Left ventricle myocardium inferior (tissue), 1 donor: ENCODE measurements at regions not wholly inside any gene's neighbourhood (a gene's known extent, or its start where the extent isn't known, plus 50 kb on each side); places are given as distances from the start of the nearest gene placed in this dataset.

Experiments
- DNase-seq: peaks from one replicate; pipeline ENCODE4 v3.0.0-alpha.2; 2020
- H3K27ac ChIP-seq: fragments of 200-600 bp; replicated peaks from 2 replicates; pipeline ENCODE4 v1.8.0; 2021
- H3K27me3 ChIP-seq: fragments of 200-600 bp; 2 replicates; pipeline ENCODE4 v1.8.0; 2021; ENCODE audit warnings: low read depth
- H3K36me3 ChIP-seq: fragments of 200-600 bp; 2 replicates; pipeline ENCODE4 v1.8.0; 2021
- H3K4me1 ChIP-seq: fragments of 200-600 bp; 2 replicates; pipeline ENCODE4 v1.8.0; 2021
- H3K4me3 ChIP-seq: fragments of 200-600 bp; 2 replicates; pipeline ENCODE4 v1.8.0; 2021; ENCODE audit warnings: mild to moderate bottlenecking, moderate library complexity
- H3K9me3 ChIP-seq: fragments of 200-600 bp; replicated peaks from 2 replicates; pipeline ENCODE4 v1.8.0; 2021
- CTCF ChIP-seq: fragments of 200-600 bp; IDR thresholded peaks from 2 replicates; pipeline ENCODE4 v1.8.0; 2021; ENCODE audit warnings: antibody characterized with exemption, mild to moderate bottlenecking, borderline replicate concordance
- intact Hi-C: fragments of 100-400 bp; cut with micrococcal nuclease; formaldehyde crosslinking; loops from one replicate; pipeline ENCODE4 v1.11.0; 2022
- donor health status: DM: no; HTN: yes; CAD: no; lungs with severe emphysema.

- DNase-seq: no peak
These were observed 1041.2 kb upstream of the ZEB2 start for GRCh38 chr2:145561152-145561551.

GRCh38 chr2:145558617-145559350 is 1038.9 kb upstream of the ZEB2 start:
- Histone ChIP-seq H3K9me3 (no peaks in the 10 kb centered on the region), H3K4me1 (no peaks in the 10 kb centered on the region), H3K27ac (no peak overlapping the region), H3K4me3 (no peak overlapping the region), H3K27me3 (no peaks in the 10 kb centered on the region), H3K36me3 (no peaks in the 10 kb centered on the region)
- intact Hi-C loops: no loop called here
- no peak for DNase-seq
- no peak for TF ChIP-seq CTCF

More at GRCh38 chr2:145561152-145561551, 1041.2 kb upstream of the ZEB2 start:
- H3K9me3 ChIP-seq: no peaks in the 10 kb centered on the region
- H3K27me3 ChIP-seq: no peaks in the 10 kb centered on the region
- H3K27ac ChIP-seq: no peak overlapping the region
- no peak for TF ChIP-seq CTCF
- intact Hi-C loops: no loop called here
- H3K36me3 ChIP-seq: no peaks in the 10 kb centered on the region
- no peak overlapping the region for H3K4me3 ChIP-seq
- no peaks in the 10 kb centered on the region for H3K4me1 ChIP-seq

- DNase-seq: no peak
- TF ChIP-seq CTCF: no peak
- intact Hi-C loops: no loop called here
- Histone ChIP-seq H3K9me3 (no peaks in the 10 kb centered on the region), H3K4me1 (no peaks in the 10 kb centered on the region), H3K27ac (no peak overlapping the region), H3K27me3 (no peaks in the 10 kb centered on the region), H3K36me3 (no peaks in the 10 kb centered on the region), H3K4me3 (no peak overlapping the region)
These were observed 1035.4 kb upstream of the ZEB2 start for GRCh38 chr2:145555360-145555759.

- no peak overlapping the region for H3K27ac ChIP-seq
- no peak for DNase-seq
- intact Hi-C loops: no loop called here
These were observed 1031.8 kb upstream of the ZEB2 start for GRCh38 chr2:145551686-145552085.

GRCh38 chr2:145548479-145548878 is 1028.6 kb upstream of the ZEB2 start:
- Histone ChIP-seq H3K27me3 (no peaks in the 10 kb centered on the region), H3K4me1 (no peaks in the 10 kb centered on the region), H3K36me3 (no peaks in the 10 kb centered on the region), H3K9me3 (peaks cover 4% of the 10 kb centered on the region), H3K4me3 (no peak overlapping the region), H3K27ac (no peak overlapping the region)
- TF ChIP-seq CTCF: no peak
- DNase-seq: no peak
- intact Hi-C loops: no loop called here

More at GRCh38 chr2:145551686-145552085, 1031.8 kb upstream of the ZEB2 start:
- no peaks in the 10 kb centered on the region for H3K4me1 ChIP-seq
- no peaks in the 10 kb centered on the region for H3K36me3 ChIP-seq
- no peak for TF ChIP-seq CTCF
- no peak overlapping the region for H3K4me3 ChIP-seq
- no peaks in the 10 kb centered on the region for H3K27me3 ChIP-seq
- H3K9me3 ChIP-seq: no peaks in the 10 kb centered on the region
